Right lobe of liver (tissue), 6 donors: ENCODE measurements at regions not wholly inside any gene's neighbourhood (a gene's known extent, or its start where the extent isn't known, plus 50 kb on each side); places are given as distances from the start of the nearest gene placed in this dataset.

Source experiments
- ATAC-seq, 4 donors: fragments of 200-7000 bp; cut with Tn5 transposase; one replicate each; pipeline ENCODE4 v1.9.1; 2020; ENCODE audit warnings: mild to moderate bottlenecking in 4 of 4, moderate library complexity in 4 of 4
- DNase-seq, 3 donors: peaks; one replicate each; pipeline ENCODE4 v3.0.0-alpha.2; 2020
- H3K27ac ChIP-seq, 3 donors: fragments of 200-600 bp; one replicate each; pipeline ENCODE4 v1.8.0; 2022
- H3K27me3 ChIP-seq, 2 donors: fragments of 200-600 bp; one replicate each; pipeline ENCODE4 v1.8.0; 2022
- H3K36me3 ChIP-seq, 4 donors: fragments of 200-600 bp; sonication (generic) in 1 of 4; one replicate each; pipeline versions ENCODE4 v1.5.1 to v1.8.0; 2017 to 2022; ENCODE audit warnings: control low read depth in 1 of 4
- H3K4me1 ChIP-seq, 4 donors: fragments of 200-600 bp; sonication (generic) in 1 of 4; one replicate each; pipeline versions ENCODE4 v1.5.1 to v1.8.0; 2017 to 2022; ENCODE audit warnings: control low read depth in 1 of 4
- H3K4me3 ChIP-seq, 3 donors: fragments of 200-600 bp; one replicate each; pipeline ENCODE4 v1.8.0; 2022
- H3K9me3 ChIP-seq, 4 donors: fragments of 200-600 bp; sonication (generic) in 1 of 4; one replicate each; pipeline versions ENCODE4 v1.5.1 to v1.8.0; 2017 to 2022; ENCODE audit warnings: control low read depth in 1 of 4
- CTCF ChIP-seq, 4 donors: fragments of 200-600 bp in 3 of 4; fragments of 450-650 bp in 1 of 4; IDR thresholded peaks; one replicate each; pipeline versions ENCODE4 v1.5.1 to v1.8.0; 2016 to 2022; ENCODE audit warnings: antibody characterized with exemption in 4 of 4, mild to moderate bottlenecking in 2 of 4
- POLR2A ChIP-seq: fragments of 450-650 bp; IDR thresholded peaks from one replicate; pipeline ENCODE4 v1.6.1; 2017; ENCODE audit warnings: antibody characterized with exemption, mild to moderate bottlenecking
- WGBS: methylation state at CpG from one replicate; pipeline ENCODE4 v1.1.6; 2018; ENCODE audit warnings: low coverage, low lambda C conversion rate; ENCODE audit not compliant: insufficient coverage; ENCODE audit errors: missing lambda C conversion rate; 5-methylcytosine and 5-hydroxymethylcytosine counted together
- intact Hi-C, 2 donors: fragments of 100-400 bp; cut with DNase I; formaldehyde crosslinking; loops; one replicate each; pipeline versions ENCODE4 v1.11.2 to v1.14.1; 2022
- donor health status: DM: no; HTN: yes; CAD: no.
- donor health status: DM: no; HTN: no; CAD: no.
- donor health status: DM: no; HTN: no; CAD: no.
- donor health status: DM: no; HTN: yes; CAD: no.
- donor health status: DM: no; HTN: yes; CAD: no.

GRCh38 chr1:172900376-172900997, 150.3 kb downstream of the TNFSF18 start:
- intact Hi-C loops, result no loop called here
- Histone ChIP-seq H3K4me1 (no peaks in the 10 kb centered on the region), H3K27me3 (no peaks in the 10 kb centered on the region), H3K27ac (no peak overlapping the region), H3K4me3 (no peak overlapping the region), H3K36me3 (no peaks in the 10 kb centered on the region), H3K9me3 (no peaks in the 10 kb centered on the region)
- WGBS, result 55% methylated on average over 2 of the region's 2 CpGs
- DNase-seq (no peak), ATAC-seq (no peak)
- no peak for TF ChIP-seq POLR2A
- no peak for TF ChIP-seq CTCF (IDR thresholded peaks at IDR 0.05)

GRCh38 chr1:172902200-172902599, 148.5 kb downstream of the TNFSF18 start:
- no peaks in the 10 kb centered on the region for H3K27me3 ChIP-seq
- DNase-seq, result no peak
- no peak overlapping the region for H3K4me3 ChIP-seq
- H3K4me1 ChIP-seq, result no peaks in the 10 kb centered on the region
- 50% methylated on average over 2 of the region's 2 CpGs for WGBS
- no peak for ATAC-seq
- no peaks in the 10 kb centered on the region for H3K36me3 ChIP-seq
- TF ChIP-seq POLR2A (no peak), CTCF (IDR thresholded peaks at IDR 0.05) (no peak)
- no peak overlapping the region for H3K27ac ChIP-seq
- no peaks in the 10 kb centered on the region for H3K9me3 ChIP-seq
- intact Hi-C loops, result no loop called here

- ATAC-seq (no peak), DNase-seq (no peak)
- Histone ChIP-seq H3K4me3 (no peak overlapping the region), H3K4me1 (no peaks in the 10 kb centered on the region), H3K9me3 (no peaks in the 10 kb centered on the region), H3K27me3 (no peaks in the 10 kb centered on the region), H3K27ac (no peak overlapping the region), H3K36me3 (no peaks in the 10 kb centered on the region)
- TF ChIP-seq CTCF (IDR thresholded peaks at IDR 0.05) (no peak), POLR2A (no peak)
- intact Hi-C loops, result no loop called here
- 72% methylated on average over 1 of the region's 1 CpG for WGBS
Observed at GRCh38 chr1:172902861-172903381, 147.8 kb downstream of the TNFSF18 start.

- Histone ChIP-seq H3K36me3 (no peaks in the 10 kb centered on the region), H3K27me3 (no peaks in the 10 kb centered on the region), H3K27ac (no peak overlapping the region), H3K4me3 (no peak overlapping the region), H3K4me1 (no peaks in the 10 kb centered on the region), H3K9me3 (no peaks in the 10 kb centered on the region)
- intact Hi-C loops, result no loop called here
- no peak for ATAC-seq
- no peak for TF ChIP-seq POLR2A
- no peak for TF ChIP-seq CTCF (IDR thresholded peaks at IDR 0.05)
- DNase-seq, result no peak
- 38% methylated on average over 1 of the region's 1 CpG for WGBS
Observed at GRCh38 chr1:172903581-172904220, 147.0 kb downstream of the TNFSF18 start.
